GM10266 (cell line): ENCODE measurements at regions not wholly inside any gene's neighbourhood (a gene's known extent, or its start where the extent isn't known, plus 50 kb on each side); places are given as distances from the start of the nearest gene placed in this dataset.

Experiments used
- DNase-seq: peaks from one replicate; pipeline ENCODE4 v3.0.0; 2012; ENCODE audit errors: extremely low spot score
- CTCF ChIP-seq: IDR thresholded peaks from 2 replicates; pipeline ENCODE4 v1.5.1; 2012; ENCODE audit warnings: mild to moderate bottlenecking, low read depth; ENCODE audit not compliant: control insufficient read depth, insufficient read depth; ENCODE audit errors: missing control alignments

GRCh38 chr13:29924482-29925350 is 74.3 kb upstream of the UBL3 start:
- DNase-seq = no peak
- no peak for TF ChIP-seq CTCF

GRCh38 chr13:29923554-29924481 is 73.4 kb upstream of the UBL3 start:
- peak; percentile 74 for TF ChIP-seq CTCF
- DNase-seq = peak; percentile 61

GRCh38 chr13:29922896-29923295 is 72.5 kb upstream of the UBL3 start:
- TF ChIP-seq CTCF = no peak
- no peak for DNase-seq

GRCh38 chr13:29922281-29922821 is 71.9 kb upstream of the UBL3 start:
- DNase-seq = no peak
- TF ChIP-seq CTCF = no peak

- DNase-seq = no peak
- TF ChIP-seq CTCF = no peak
These were observed 71.1 kb upstream of the UBL3 start for GRCh38 chr13:29921542-29921941.

- DNase-seq = no peak
- no peak for TF ChIP-seq CTCF
These were observed 69.7 kb upstream of the UBL3 start for GRCh38 chr13:29920025-29920643.
